Tibial nerve (tissue), 4 donors: ENCODE measurements at regions not wholly inside any gene's neighbourhood (a gene's known extent, or its start where the extent isn't known, plus 50 kb on each side); places are given as distances from the start of the nearest gene placed in this dataset.

Experiments used
- EP300 ChIP-seq, 2 donors: sonication (generic); formaldehyde crosslinking; IDR thresholded peaks; one replicate each; pipeline ENCODE4 v1.6.1; 2017; ENCODE audit warnings: antibody characterized with exemption in 2 of 2, mild to moderate bottlenecking in 1 of 2
- POLR2A ChIP-seq, 2 donors: fragments of 450-650 bp; IDR thresholded peaks; one replicate each; pipeline ENCODE4 v1.6.1; 2017; ENCODE audit warnings: antibody characterized with exemption in 2 of 2, mild to moderate bottlenecking in 2 of 2, moderate library complexity in 2 of 2
- TF ChIP-seq, protein P1 (sequence below), 5 experiments: fragments of 200-600 bp in 3 of 5; fragments of 450-650 bp in 2 of 5; sonication (generic) in 3 of 5; IDR thresholded peaks; one replicate each; pipeline ENCODE4 v1.5.1; 2016 to 2019; ENCODE audit warnings: antibody characterized with exemption in 5 of 5, mild to moderate bottlenecking in 3 of 5, moderate library complexity in 2 of 5

DNA sequence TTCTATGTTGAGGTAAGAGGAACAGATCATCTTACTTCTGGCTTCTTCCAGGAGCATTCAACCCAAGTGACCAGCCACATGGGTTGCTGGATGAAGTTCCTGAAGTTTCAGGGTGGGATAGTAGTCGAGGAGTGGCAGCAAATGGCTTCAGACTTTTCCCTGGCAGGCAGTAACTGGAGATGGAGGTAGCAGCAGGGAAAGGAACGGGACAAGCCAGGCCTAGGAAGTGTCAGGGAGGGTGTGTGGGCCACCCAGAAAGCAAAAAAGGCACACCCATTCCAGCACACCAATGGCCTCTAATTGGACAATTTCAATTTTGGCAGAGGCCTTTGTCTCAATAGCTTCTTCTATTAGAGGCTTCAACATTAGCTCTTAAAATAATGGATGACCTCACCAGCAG is 498.6 kb upstream of the ATP11B start:
- TF ChIP-seq POLR2A (IDR thresholded peaks at IDR 0.05) (no peak), EP300 (IDR thresholded peaks at IDR 0.05) (no peak)
- TF ChIP-seq, protein P1, sequence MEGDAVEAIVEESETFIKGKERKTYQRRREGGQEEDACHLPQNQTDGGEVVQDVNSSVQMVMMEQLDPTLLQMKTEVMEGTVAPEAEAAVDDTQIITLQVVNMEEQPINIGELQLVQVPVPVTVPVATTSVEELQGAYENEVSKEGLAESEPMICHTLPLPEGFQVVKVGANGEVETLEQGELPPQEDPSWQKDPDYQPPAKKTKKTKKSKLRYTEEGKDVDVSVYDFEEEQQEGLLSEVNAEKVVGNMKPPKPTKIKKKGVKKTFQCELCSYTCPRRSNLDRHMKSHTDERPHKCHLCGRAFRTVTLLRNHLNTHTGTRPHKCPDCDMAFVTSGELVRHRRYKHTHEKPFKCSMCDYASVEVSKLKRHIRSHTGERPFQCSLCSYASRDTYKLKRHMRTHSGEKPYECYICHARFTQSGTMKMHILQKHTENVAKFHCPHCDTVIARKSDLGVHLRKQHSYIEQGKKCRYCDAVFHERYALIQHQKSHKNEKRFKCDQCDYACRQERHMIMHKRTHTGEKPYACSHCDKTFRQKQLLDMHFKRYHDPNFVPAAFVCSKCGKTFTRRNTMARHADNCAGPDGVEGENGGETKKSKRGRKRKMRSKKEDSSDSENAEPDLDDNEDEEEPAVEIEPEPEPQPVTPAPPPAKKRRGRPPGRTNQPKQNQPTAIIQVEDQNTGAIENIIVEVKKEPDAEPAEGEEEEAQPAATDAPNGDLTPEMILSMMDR (IDR thresholded peaks at IDR 0.05), result no peak
